Iris pigment epithelial cell (primary cell): ENCODE measurements at regions not wholly inside any gene's neighbourhood (a gene's known extent, or its start where the extent isn't known, plus 50 kb on each side); places are given as distances from the start of the nearest gene placed in this dataset.

Experiments used
- DNase-seq: peaks from one replicate; pipeline ENCODE4 v3.0.0-alpha.2; 2011; ENCODE audit warnings: low read depth

- DNase-seq, result no peak
These were observed 100.1 kb upstream of the ARHGEF9 start for GRCh38 chrX:63884821-63885790.

GRCh38 chrX:63869506-63869905 is 84.5 kb upstream of the ARHGEF9 start:
- no peak for DNase-seq

- DNase-seq, result peak; percentile 15
These were observed 70.9 kb upstream of the ARHGEF9 start for GRCh38 chrX:63855896-63856295.

GRCh38 chrX:63835361-63835760 is 50.3 kb upstream of the ARHGEF9 start:
- no peak for DNase-seq
